Type B pancreatic cell (in vitro differentiated cells): ENCODE measurements at regions not wholly inside any gene's neighbourhood (a gene's known extent, or its start where the extent isn't known, plus 50 kb on each side); places are given as distances from the start of the nearest gene placed in this dataset.

ENCODE experiments used
- DNase-seq: peaks from one replicate; pipeline ENCODE4 v3.0.0; 2021; ENCODE audit warnings: mixed read lengths; ENCODE audit not compliant: unreplicated experiment; ENCODE audit errors: extremely low spot score
- H3K27ac Mint-ChIP-seq: 2 replicates; pipeline ENCODE4 v1.8.0; 2021; ENCODE audit warnings: mild to moderate bottlenecking, mixed read lengths
- H3K27me3 Mint-ChIP-seq: 2 replicates; pipeline ENCODE4 v1.8.0; 2021; ENCODE audit warnings: mixed read lengths
- H3K36me3 Mint-ChIP-seq: 2 replicates; pipeline ENCODE4 v1.8.0; 2021; ENCODE audit warnings: mixed read lengths
- H3K4me1 Mint-ChIP-seq: one replicate; pipeline ENCODE4 v1.8.0; 2021; ENCODE audit warnings: mixed read lengths; ENCODE audit not compliant: unreplicated experiment
- H3K4me3 Mint-ChIP-seq: 2 replicates; pipeline ENCODE4 v1.8.0; 2021; ENCODE audit warnings: mild to moderate bottlenecking, mixed read lengths
- H3K9me3 Mint-ChIP-seq: 2 replicates; pipeline ENCODE4 v1.8.0; 2021; ENCODE audit warnings: mixed read lengths
- TF ChIP-seq, protein P1 (sequence below): fragments of 200-600 bp; sonication (generic); conservative IDR thresholded peaks from 2 replicates; pipeline ENCODE4 v1.5.0; 2021; ENCODE audit warnings: antibody characterized with exemption, mild to moderate bottlenecking

DNA sequence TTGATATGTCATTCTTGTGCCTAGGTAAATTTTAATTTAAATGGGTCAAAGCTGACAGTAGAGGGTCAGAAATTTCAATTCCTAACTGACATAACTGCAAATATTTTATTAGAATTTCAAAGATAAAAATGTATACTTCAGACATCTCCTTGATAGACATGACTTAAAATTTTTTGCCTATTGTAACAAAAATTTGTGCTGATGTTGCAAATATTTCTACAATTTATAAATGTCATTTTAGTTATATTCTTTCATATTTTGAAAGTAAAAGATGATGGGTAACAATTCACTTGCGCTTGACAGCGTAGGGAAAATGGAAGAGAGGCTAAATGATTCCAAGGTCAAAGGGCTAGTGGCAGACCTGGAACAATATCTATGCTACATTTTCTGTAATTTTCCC, 220.3 kb upstream of the ST8SIA4 start:
- DNase-seq, result no peak
- H3K36me3 Mint-ChIP-seq, result no peaks in the 10 kb centered on the region
- no peak overlapping the region for H3K27ac Mint-ChIP-seq
- no peak overlapping the region for H3K4me3 Mint-ChIP-seq
- H3K27me3 Mint-ChIP-seq, result no peaks in the 10 kb centered on the region
- TF ChIP-seq, protein P1, sequence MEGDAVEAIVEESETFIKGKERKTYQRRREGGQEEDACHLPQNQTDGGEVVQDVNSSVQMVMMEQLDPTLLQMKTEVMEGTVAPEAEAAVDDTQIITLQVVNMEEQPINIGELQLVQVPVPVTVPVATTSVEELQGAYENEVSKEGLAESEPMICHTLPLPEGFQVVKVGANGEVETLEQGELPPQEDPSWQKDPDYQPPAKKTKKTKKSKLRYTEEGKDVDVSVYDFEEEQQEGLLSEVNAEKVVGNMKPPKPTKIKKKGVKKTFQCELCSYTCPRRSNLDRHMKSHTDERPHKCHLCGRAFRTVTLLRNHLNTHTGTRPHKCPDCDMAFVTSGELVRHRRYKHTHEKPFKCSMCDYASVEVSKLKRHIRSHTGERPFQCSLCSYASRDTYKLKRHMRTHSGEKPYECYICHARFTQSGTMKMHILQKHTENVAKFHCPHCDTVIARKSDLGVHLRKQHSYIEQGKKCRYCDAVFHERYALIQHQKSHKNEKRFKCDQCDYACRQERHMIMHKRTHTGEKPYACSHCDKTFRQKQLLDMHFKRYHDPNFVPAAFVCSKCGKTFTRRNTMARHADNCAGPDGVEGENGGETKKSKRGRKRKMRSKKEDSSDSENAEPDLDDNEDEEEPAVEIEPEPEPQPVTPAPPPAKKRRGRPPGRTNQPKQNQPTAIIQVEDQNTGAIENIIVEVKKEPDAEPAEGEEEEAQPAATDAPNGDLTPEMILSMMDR, result no peak
- no peaks in the 10 kb centered on the region for H3K9me3 Mint-ChIP-seq
- no peaks in the 10 kb centered on the region for H3K4me1 Mint-ChIP-seq

DNA sequence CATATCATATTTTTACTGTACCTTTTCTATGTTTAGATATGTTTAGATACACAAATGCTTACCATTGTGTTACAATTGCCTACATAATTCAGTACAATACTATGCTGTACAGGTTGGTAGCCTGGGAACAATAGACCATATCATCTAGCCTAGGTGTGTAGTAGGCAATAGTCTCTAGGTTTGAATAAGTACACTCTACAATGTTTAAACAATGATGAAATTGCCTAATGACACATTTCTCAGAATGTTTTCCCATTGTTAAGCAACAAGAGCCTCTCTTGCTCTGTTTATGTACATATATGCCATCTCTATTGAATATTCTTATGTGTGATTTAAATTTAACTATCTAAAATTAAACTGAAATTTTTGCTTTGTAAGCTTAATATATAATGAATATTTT, 209.6 kb upstream of the ST8SIA4 start:
- Mint-ChIP-seq H3K4me3 (no peak overlapping the region), H3K9me3 (no peaks in the 10 kb centered on the region), H3K27me3 (no peaks in the 10 kb centered on the region), H3K27ac (no peak overlapping the region), H3K4me1 (no peaks in the 10 kb centered on the region), H3K36me3 (no peaks in the 10 kb centered on the region)
- no peak for DNase-seq
- TF ChIP-seq, protein P1, result no peak

DNA sequence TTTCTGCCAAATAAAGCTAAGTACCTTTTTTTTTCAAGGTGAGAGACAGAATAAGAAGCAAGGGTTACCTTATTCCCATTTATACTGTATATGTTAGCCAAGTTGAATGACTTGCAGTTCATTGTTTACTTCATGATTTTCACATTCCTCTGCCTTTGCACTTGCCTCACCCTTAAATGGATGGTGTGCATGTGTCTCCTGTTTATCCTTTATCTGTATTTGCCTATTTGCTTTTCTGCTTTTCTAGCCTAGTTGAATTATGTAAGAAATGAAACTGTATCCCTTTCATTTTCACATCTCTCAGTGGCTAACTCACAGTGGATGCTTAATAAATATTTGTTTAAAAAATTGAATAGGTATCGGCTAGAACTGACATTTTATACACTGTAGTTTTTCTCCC, 200.8 kb upstream of the ST8SIA4 start:
- H3K27me3 Mint-ChIP-seq, result no peaks in the 10 kb centered on the region
- no peaks in the 10 kb centered on the region for H3K9me3 Mint-ChIP-seq
- peaks cover 12% of the 10 kb centered on the region for H3K4me1 Mint-ChIP-seq
- no peak for DNase-seq
- no peak overlapping the region for H3K4me3 Mint-ChIP-seq
- TF ChIP-seq, protein P1, result no peak
- H3K36me3 Mint-ChIP-seq, result no peaks in the 10 kb centered on the region
- no peak overlapping the region for H3K27ac Mint-ChIP-seq

DNA sequence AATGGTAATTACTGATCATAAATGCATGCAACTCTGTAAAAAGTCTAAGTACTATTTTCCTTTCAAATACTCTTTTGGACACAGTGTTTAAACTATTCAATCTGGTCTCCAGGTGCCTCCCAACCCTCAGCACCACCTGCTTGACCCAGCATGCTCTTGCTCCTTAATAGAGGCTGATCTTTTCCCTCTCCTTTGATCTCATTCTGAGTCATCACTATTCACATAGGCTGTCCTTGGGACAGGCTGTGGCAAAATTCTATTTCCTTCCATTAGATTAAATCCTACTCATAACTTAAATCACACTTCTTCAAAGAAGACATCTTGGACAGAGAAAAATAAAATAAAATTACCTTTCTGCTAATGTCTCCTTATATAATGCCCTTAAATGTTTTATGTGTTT, 199.4 kb upstream of the ST8SIA4 start:
- TF ChIP-seq, protein P1, result no peak
- H3K4me1 Mint-ChIP-seq, result peaks cover 12% of the 10 kb centered on the region
- no peak overlapping the region for H3K4me3 Mint-ChIP-seq
- DNase-seq, result no peak
- no peaks in the 10 kb centered on the region for H3K9me3 Mint-ChIP-seq
- peak overlapping the region; percentile 65 for H3K27ac Mint-ChIP-seq
- H3K27me3 Mint-ChIP-seq, result no peaks in the 10 kb centered on the region
- H3K36me3 Mint-ChIP-seq, result no peaks in the 10 kb centered on the region

DNA sequence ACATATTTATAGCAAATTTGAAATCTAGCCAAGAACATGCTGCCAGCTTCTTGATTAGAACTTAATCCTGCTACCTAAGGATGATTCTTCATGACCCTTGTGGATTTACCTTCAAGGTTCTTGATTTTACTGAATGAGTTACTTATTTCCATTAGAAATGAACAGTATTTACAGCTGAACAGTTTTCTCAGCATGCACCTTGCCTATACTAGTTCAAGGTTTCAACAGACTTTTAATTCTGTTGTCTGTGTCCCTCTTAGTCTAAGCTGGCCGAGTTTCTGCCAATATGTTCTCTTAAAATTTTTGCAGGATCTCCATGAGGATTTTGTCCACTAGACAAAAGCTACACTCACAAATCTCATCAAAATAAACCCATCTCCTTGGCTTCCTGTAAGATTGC, 188.8 kb upstream of the ST8SIA4 start:
- TF ChIP-seq, protein P1, result no peak
- H3K27me3 Mint-ChIP-seq, result no peaks in the 10 kb centered on the region

DNA sequence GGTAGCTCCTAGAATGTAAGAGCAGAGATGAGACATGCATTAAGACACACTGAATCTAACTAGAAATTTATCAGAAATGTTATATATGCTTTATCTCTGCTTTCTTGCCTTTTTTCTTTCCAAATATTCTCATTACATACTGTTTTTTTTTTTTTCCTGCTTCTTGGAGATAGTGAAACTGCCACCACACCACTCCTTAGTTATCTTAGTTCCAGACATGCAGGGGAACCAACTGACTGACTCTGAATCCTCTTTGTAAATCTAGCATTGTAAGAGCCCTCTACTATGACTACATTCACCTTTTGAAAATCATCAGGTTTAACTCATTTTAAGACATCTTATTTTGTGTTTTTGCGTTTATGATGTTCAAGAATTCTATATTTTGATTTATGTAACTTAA, 181.3 kb upstream of the ST8SIA4 start:
- Mint-ChIP-seq H3K4me1 (peaks cover 4% of the 10 kb centered on the region), H3K27me3 (no peaks in the 10 kb centered on the region), H3K9me3 (no peaks in the 10 kb centered on the region), H3K36me3 (no peaks in the 10 kb centered on the region), H3K27ac (no peak overlapping the region), H3K4me3 (no peak overlapping the region)
- DNase-seq, result no peak
- TF ChIP-seq, protein P1, result no peak

More for the DNA sequence above, 188.8 kb upstream of the ST8SIA4 start:
- Mint-ChIP-seq H3K36me3 (no peaks in the 10 kb centered on the region), H3K9me3 (no peaks in the 10 kb centered on the region), H3K4me1 (no peaks in the 10 kb centered on the region), H3K27ac (no peak overlapping the region), H3K4me3 (no peak overlapping the region)
- DNase-seq, result no peak
